Natural killer cell (primary cell): ENCODE measurements at regions not wholly inside any gene's neighbourhood (a gene's known extent, or its start where the extent isn't known, plus 50 kb on each side); places are given as distances from the start of the nearest gene placed in this dataset.

Experiments
- ATAC-seq, 3 donors: fragments of 150-1000 bp in 2 of 3; fragments of 200-7000 bp in 1 of 3; cut with Tn5 transposase; 1 replicate in 1 of 3; 2 replicates in 2 of 3; pipeline ENCODE4 v1.10.0; 2021; ENCODE audit warnings: mild to moderate bottlenecking in 2 of 3, moderate library complexity in 2 of 3
- DNase-seq, 2 donors: peaks; one replicate each; pipeline versions ENCODE4 v3.0.0 to v3.0.0-alpha.2; 2013 to 2021; ENCODE audit warnings: mixed read lengths in 1 of 2
- H3K27ac ChIP-seq: one replicate; pipeline ENCODE4 v1.5.1; 2013; ENCODE audit warnings: mild to moderate bottlenecking, low read length
- H3K27me3 ChIP-seq: one replicate; pipeline ENCODE4 v1.6.1; 2013; ENCODE audit warnings: low read length; ENCODE audit not compliant: control insufficient read depth, insufficient read depth
- H3K36me3 ChIP-seq: one replicate; pipeline ENCODE4 v1.6.1; 2013; ENCODE audit warnings: low read length; ENCODE audit not compliant: control insufficient read depth, insufficient read depth
- H3K4me1 ChIP-seq: one replicate; pipeline ENCODE4 v1.6.1; 2013; ENCODE audit warnings: low read length; ENCODE audit not compliant: control insufficient read depth, insufficient read depth
- H3K4me3 ChIP-seq: one replicate; pipeline ENCODE4 v1.5.1; 2013; ENCODE audit warnings: low read length
- H3K9me3 ChIP-seq: one replicate; pipeline ENCODE4 v1.6.1; 2013; ENCODE audit warnings: low read length; ENCODE audit not compliant: control insufficient read depth, insufficient read depth
- H3K27ac Mint-ChIP-seq, 2 donors: one replicate each; pipeline ENCODE4 v1.8.0; 2022; ENCODE audit warnings: mild to moderate bottlenecking in 2 of 2, mixed read lengths in 2 of 2, moderate library complexity in 1 of 2
- H3K27me3 Mint-ChIP-seq, 2 donors: one replicate each; pipeline ENCODE4 v1.8.0; 2022; ENCODE audit warnings: low read depth in 2 of 2, mixed read lengths in 2 of 2
- H3K36me3 Mint-ChIP-seq: one replicate; pipeline ENCODE4 v1.8.0; 2022; ENCODE audit warnings: mixed read lengths
- H3K4me1 Mint-ChIP-seq, 2 donors: one replicate each; pipeline ENCODE4 v1.8.0; 2022; ENCODE audit warnings: mixed read lengths in 2 of 2
- H3K4me3 Mint-ChIP-seq: one replicate; pipeline ENCODE4 v1.8.0; 2022; ENCODE audit warnings: mild to moderate bottlenecking, moderate library complexity, mixed read lengths
- H3K9me3 Mint-ChIP-seq, 2 donors: one replicate each; pipeline ENCODE4 v1.8.0; 2022; ENCODE audit warnings: mixed read lengths in 2 of 2
- whole genome bisulfite sequencing: methylation state at CpG from one replicate; pipeline ENCODE4 v1.1.7; 2013; ENCODE audit warnings: missing lambda C conversion rate; ENCODE audit not compliant: insufficient coverage; 5-methylcytosine and 5-hydroxymethylcytosine counted together
- intact Hi-C: fragments of 100-400 bp; cut with micrococcal nuclease; formaldehyde crosslinking; loops from one replicate; pipeline ENCODE4 v1.14.2; 2022
- TF ChIP-seq, protein P1 (sequence below): fragments of 200-600 bp; IDR thresholded peaks from one replicate; pipeline ENCODE4 v1.8.0; 2022; ENCODE audit warnings: antibody characterized with exemption

DNA sequence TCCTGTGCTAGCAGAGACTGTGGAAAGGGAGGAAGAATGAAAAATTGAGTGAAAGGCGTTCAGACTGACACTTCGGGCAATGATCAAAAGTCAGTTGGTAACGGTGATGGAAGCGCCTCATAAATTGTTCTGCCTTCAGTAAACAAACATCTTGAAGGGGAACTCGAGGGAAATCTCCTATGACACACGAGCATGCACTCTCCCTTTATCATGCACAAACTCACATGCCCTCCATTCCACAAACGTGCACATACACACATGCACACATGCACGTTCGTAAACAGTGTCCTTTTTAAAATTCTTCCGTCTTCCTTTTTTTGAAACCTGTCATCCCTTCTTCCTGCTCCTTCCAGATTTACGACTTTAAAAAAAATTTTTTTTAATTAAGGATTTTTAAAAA, 77.8 kb upstream of the TMEM45B start:
- H3K4me1 ChIP-seq = no peaks in the 10 kb centered on the region
- WGBS = 29% methylated on average over 11 of the region's 11 CpGs
- peaks cover 10 to 41% of the 10 kb centered on the region in 2 donors for H3K27me3 Mint-ChIP-seq
- H3K4me3 ChIP-seq = no peak overlapping the region
- H3K4me3 Mint-ChIP-seq = no peak overlapping the region
- DNase-seq = no peak
- H3K27ac Mint-ChIP-seq = no peak overlapping the region
- no peaks in the 10 kb centered on the region for H3K9me3 ChIP-seq
- H3K36me3 Mint-ChIP-seq = no peaks in the 10 kb centered on the region
- H3K9me3 Mint-ChIP-seq = no peaks in the 10 kb centered on the region
- ATAC-seq = no peak
- H3K4me1 Mint-ChIP-seq = no peaks in the 10 kb centered on the region
- intact Hi-C loops = no loop called here
- H3K27me3 ChIP-seq = no peaks in the 10 kb centered on the region
- TF ChIP-seq, protein P1, sequence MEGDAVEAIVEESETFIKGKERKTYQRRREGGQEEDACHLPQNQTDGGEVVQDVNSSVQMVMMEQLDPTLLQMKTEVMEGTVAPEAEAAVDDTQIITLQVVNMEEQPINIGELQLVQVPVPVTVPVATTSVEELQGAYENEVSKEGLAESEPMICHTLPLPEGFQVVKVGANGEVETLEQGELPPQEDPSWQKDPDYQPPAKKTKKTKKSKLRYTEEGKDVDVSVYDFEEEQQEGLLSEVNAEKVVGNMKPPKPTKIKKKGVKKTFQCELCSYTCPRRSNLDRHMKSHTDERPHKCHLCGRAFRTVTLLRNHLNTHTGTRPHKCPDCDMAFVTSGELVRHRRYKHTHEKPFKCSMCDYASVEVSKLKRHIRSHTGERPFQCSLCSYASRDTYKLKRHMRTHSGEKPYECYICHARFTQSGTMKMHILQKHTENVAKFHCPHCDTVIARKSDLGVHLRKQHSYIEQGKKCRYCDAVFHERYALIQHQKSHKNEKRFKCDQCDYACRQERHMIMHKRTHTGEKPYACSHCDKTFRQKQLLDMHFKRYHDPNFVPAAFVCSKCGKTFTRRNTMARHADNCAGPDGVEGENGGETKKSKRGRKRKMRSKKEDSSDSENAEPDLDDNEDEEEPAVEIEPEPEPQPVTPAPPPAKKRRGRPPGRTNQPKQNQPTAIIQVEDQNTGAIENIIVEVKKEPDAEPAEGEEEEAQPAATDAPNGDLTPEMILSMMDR = no peak
- H3K36me3 ChIP-seq = no peaks in the 10 kb centered on the region
- no peak overlapping the region for H3K27ac ChIP-seq

DNA sequence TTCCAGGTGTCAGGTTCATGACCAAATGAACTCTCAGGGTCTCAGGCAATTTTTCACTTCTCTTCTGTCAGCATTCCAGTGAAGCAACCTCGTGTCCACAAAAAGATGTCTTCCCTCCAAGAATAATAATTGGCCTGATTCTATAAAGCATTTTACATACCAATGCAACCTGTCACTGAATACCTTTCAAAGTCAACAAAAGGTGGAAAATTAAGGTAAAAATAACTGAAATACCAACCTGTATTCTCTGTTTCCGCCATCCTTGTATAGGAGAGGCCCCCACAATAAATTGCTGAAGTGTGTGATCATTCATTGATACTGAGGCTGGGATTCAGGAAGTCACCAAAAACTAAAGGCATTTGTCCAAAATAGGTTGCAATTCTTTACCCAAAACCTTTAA, 77.4 kb upstream of the TMEM45B start:
- Mint-ChIP-seq H3K4me1 (no peaks in the 10 kb centered on the region), H3K9me3 (no peaks in the 10 kb centered on the region), H3K36me3 (no peaks in the 10 kb centered on the region), H3K27me3 (peaks cover 12 to 41% of the 10 kb centered on the region in 2 donors), H3K4me3 (no peak overlapping the region), H3K27ac (no peak overlapping the region)
- H3K27me3 ChIP-seq = no peaks in the 10 kb centered on the region
- H3K36me3 ChIP-seq = no peaks in the 10 kb centered on the region
- H3K4me3 ChIP-seq = no peak overlapping the region
- TF ChIP-seq, protein P1 = no peak
- H3K9me3 ChIP-seq = no peaks in the 10 kb centered on the region
- DNase-seq = no peak
- intact Hi-C loops = no loop called here
- H3K4me1 ChIP-seq = no peaks in the 10 kb centered on the region
- no peak for ATAC-seq
- H3K27ac ChIP-seq = no peak overlapping the region
- WGBS = 69% methylated on average over 1 of the region's 2 CpGs

DNA sequence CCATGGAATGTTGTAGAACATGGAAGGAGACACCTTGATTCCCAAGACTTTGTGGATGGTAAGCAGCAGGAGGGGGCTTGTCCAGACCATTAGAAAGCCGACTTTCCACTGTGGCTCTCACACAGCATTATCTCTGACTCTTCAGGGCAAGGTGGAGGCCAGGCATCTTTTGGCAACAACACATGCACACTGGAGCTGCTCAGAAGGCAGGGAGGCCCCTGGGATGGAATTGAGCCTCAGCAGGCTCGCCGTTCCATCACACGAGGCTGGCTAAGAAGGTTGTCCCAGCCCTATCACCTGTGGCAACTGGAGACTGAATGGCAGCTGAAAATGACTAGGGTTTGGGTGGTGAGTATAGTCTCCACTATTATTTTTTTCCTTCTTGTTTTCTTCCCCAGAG, 76.3 kb upstream of the TMEM45B start:
- intact Hi-C loops = no loop called here
- peaks cover 9 to 32% of the 10 kb centered on the region in 2 donors for H3K27me3 Mint-ChIP-seq
- no peaks in the 10 kb centered on the region for H3K4me1 Mint-ChIP-seq
- Histone ChIP-seq H3K27me3 (no peaks in the 10 kb centered on the region), H3K9me3 (no peaks in the 10 kb centered on the region), H3K4me3 (no peak overlapping the region), H3K27ac (no peak overlapping the region), H3K4me1 (no peaks in the 10 kb centered on the region), H3K36me3 (no peaks in the 10 kb centered on the region)
- DNase-seq (no peak), ATAC-seq (no peak)
- WGBS = 93% methylated on average over 4 of the region's 4 CpGs
- H3K4me3 Mint-ChIP-seq = no peak overlapping the region
- H3K36me3 Mint-ChIP-seq = no peaks in the 10 kb centered on the region
- H3K9me3 Mint-ChIP-seq = no peaks in the 10 kb centered on the region
- no peak overlapping the region for H3K27ac Mint-ChIP-seq
- TF ChIP-seq, protein P1 = no peak

DNA sequence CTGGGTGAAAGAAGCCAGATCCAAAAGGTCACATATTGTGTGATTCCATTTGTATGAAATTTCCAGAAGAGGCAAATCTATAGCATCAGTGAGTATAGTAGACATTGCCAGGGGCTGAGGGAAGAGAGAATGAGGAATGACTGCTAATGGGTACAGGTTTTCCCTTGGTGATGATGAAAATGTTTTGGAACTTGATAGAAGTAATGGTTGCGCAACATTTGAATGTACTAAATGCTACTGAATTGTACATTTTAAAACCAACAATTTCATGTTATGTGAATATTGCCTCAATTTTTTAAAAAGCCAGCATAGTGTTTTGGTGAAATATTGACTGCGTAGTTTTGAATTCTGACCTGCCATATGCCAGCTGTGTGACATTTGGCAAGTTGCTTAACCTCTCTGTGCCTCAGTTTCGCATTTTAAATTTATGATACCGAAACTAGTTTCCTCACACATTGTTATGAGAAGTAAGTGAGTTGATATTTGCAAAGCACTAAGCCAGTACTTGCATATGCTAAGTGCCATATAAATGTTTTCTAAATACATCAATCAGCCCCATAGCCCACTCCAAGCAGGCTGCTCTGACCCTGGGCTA, 75.4 kb upstream of the TMEM45B start:
- intact Hi-C loops = no loop called here
- H3K36me3 Mint-ChIP-seq = no peaks in the 10 kb centered on the region

More for the DNA sequence above, 75.4 kb upstream of the TMEM45B start:
- Mint-ChIP-seq H3K27ac (no peak overlapping the region), H3K9me3 (no peaks in the 10 kb centered on the region), H3K4me1 (no peaks in the 10 kb centered on the region), H3K4me3 (no peak overlapping the region), H3K27me3 (peaks cover 8 to 28% of the 10 kb centered on the region in 2 donors)
- Histone ChIP-seq H3K4me1 (no peaks in the 10 kb centered on the region), H3K27ac (no peak overlapping the region), H3K36me3 (no peaks in the 10 kb centered on the region), H3K27me3 (no peaks in the 10 kb centered on the region), H3K4me3 (no peak overlapping the region), H3K9me3 (no peaks in the 10 kb centered on the region)
- TF ChIP-seq, protein P1 = no peak
- DNase-seq (no peak), ATAC-seq (no peak)
- 99% methylated on average over 3 of the region's 4 CpGs for WGBS
